A673 (cell line): ENCODE measurements at regions not wholly inside any gene's neighbourhood (a gene's known extent, or its start where the extent isn't known, plus 50 kb on each side); places are given as distances from the start of the nearest gene placed in this dataset.

ENCODE experiments used
- BruUV-seq: library from RNA; stranded (reverse); fragments of 400-500 nt; replicated peaks from 2 replicates; lab custom pipeline; 2021; lab: Mats Ljungman, UMichigan
- CTCF ChIA-PET: fragments of 300-600 bp; sonication (Branson Sonifier 250); formaldehyde crosslinking; loops from one replicate; lab custom pipeline; 2022; ENCODE audit warnings: antibody characterized with exemption; lab: Charles Lee
- POLR2A ChIA-PET: fragments of 300-600 bp; sonication (Branson Sonifier 250); formaldehyde crosslinking; loops from one replicate; lab custom pipeline; 2022; ENCODE audit warnings: antibody characterized with exemption; ENCODE audit not compliant: low non-redundant PET; lab: Charles Lee
- DNase-seq: peaks from one replicate; pipeline ENCODE4 v3.0.0-alpha.2; 2015; ENCODE audit warnings: low spot score
- H3K27ac ChIP-seq: fragments of 200-600 bp; sonication (generic); 2 replicates; pipeline ENCODE4 v1.5.1; 2016; ENCODE audit warnings: mixed run types, low read depth, mild to moderate bottlenecking, mixed read lengths, antibody characterized with exemption, low read length; ENCODE audit not compliant: poor library complexity, severe bottlenecking
- H3K27me3 ChIP-seq: fragments of 200-600 bp; sonication (generic); replicated peaks from 2 replicates; pipeline ENCODE4 v1.6.1; 2017; ENCODE audit warnings: mixed run types, low read depth, mild to moderate bottlenecking, mixed read lengths, antibody characterized with exemption, low read length; ENCODE audit not compliant: insufficient read depth, poor library complexity
- H3K36me3 ChIP-seq: fragments of 200-600 bp; sonication (generic); 2 replicates; pipeline ENCODE4 v1.6.1; 2016; ENCODE audit warnings: mixed run types, mild to moderate bottlenecking, mixed read lengths, antibody characterized with exemption, low read length; ENCODE audit not compliant: insufficient read depth, poor library complexity, severe bottlenecking
- H3K4me1 ChIP-seq: fragments of 200-600 bp; sonication (generic); 2 replicates; pipeline ENCODE4 v1.6.1; 2017; ENCODE audit warnings: mixed run types, mild to moderate bottlenecking, mixed read lengths, antibody characterized with exemption, low read length; ENCODE audit not compliant: insufficient read depth, poor library complexity, severe bottlenecking
- H3K4me3 ChIP-seq: fragments of 200-600 bp; sonication (generic); 2 replicates; pipeline ENCODE4 v1.5.1; 2016; ENCODE audit warnings: low read depth, mixed run types, mild to moderate bottlenecking, mixed read lengths, low read length; ENCODE audit not compliant: poor library complexity, severe bottlenecking
- H3K9me3 ChIP-seq: fragments of 200-600 bp; sonication (generic); 2 replicates; pipeline ENCODE4 v1.6.1; 2016; ENCODE audit warnings: mixed run types, low read depth, mild to moderate bottlenecking, mixed read lengths, antibody characterized with exemption, low read length; ENCODE audit not compliant: poor library complexity, severe bottlenecking
- EZH2 ChIP-seq: fragments of 200-600 bp; sonication (generic); IDR thresholded peaks from 2 replicates; pipeline ENCODE4 v1.6.1; 2017; ENCODE audit warnings: borderline replicate concordance, low read depth, mild to moderate bottlenecking, mixed read lengths, antibody characterized with exemption, low read length; ENCODE audit not compliant: poor library complexity, severe bottlenecking
- intact Hi-C: fragments of 100-400 bp; cut with micrococcal nuclease; formaldehyde crosslinking; loops from one replicate; pipeline ENCODE4 v1.10.0; 2022; ENCODE audit not compliant: unreplicated experiment
- TF ChIP-seq, protein P1 (sequence below): fragments of 300-800, 200-600 bp; sonication (generic); conservative IDR thresholded peaks from 2 replicates; pipeline ENCODE4 v1.5.1; 2017; ENCODE audit warnings: low read depth, mild to moderate bottlenecking, antibody characterized with exemption, low read length, moderate library complexity, mixed read lengths

GRCh38 chr3:40598962-40599361, 74.2 kb downstream of the ZNF621 start:
- DNase-seq = no peak
- no peaks in the 10 kb centered on the region for H3K36me3 ChIP-seq
- no peak for TF ChIP-seq EZH2
- TF ChIP-seq, protein P1, sequence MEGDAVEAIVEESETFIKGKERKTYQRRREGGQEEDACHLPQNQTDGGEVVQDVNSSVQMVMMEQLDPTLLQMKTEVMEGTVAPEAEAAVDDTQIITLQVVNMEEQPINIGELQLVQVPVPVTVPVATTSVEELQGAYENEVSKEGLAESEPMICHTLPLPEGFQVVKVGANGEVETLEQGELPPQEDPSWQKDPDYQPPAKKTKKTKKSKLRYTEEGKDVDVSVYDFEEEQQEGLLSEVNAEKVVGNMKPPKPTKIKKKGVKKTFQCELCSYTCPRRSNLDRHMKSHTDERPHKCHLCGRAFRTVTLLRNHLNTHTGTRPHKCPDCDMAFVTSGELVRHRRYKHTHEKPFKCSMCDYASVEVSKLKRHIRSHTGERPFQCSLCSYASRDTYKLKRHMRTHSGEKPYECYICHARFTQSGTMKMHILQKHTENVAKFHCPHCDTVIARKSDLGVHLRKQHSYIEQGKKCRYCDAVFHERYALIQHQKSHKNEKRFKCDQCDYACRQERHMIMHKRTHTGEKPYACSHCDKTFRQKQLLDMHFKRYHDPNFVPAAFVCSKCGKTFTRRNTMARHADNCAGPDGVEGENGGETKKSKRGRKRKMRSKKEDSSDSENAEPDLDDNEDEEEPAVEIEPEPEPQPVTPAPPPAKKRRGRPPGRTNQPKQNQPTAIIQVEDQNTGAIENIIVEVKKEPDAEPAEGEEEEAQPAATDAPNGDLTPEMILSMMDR = no peak
- no TSS peak for BruUV-seq
- H3K27ac ChIP-seq = no peak overlapping the region
- H3K27me3 ChIP-seq = no peaks in the 10 kb centered on the region
- no peak overlapping the region for H3K4me3 ChIP-seq
- POLR2A ChIA-PET = no interaction called here
- H3K9me3 ChIP-seq = no peaks in the 10 kb centered on the region
- intact Hi-C loops = no loop called here
- CTCF ChIA-PET = no interaction called here
- H3K4me1 ChIP-seq = peaks cover 1% of the 10 kb centered on the region

DNA sequence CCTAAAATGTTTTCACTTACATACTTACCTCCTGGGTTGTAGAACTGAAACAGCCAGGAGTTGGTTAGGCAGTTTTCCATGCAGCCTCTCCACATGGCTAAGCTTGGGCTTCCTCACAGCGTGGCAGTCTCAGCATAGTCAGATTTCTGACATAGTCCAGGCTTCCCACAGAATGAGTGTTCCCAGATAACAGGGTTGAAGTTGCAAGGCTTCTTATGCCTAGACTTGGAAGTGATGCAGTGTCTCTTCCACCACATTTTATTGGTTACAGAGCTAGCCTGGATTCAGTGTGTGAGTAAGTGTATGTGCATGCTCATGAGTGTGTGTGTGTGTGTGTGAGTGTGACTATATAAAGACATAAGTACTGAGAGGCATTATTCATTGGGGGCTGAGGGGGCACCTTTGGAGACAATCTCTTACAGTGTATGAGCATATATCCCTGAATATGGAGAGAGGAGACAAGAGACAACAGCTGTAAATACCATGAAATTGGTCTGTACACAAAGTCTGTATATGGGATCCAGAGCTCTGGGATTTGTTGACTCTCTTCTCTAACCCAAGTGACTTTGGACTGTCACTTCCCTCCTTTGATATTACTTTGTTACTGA, 78.1 kb downstream of the ZNF621 start:
- Histone ChIP-seq H3K27me3 (no peaks in the 10 kb centered on the region), H3K4me1 (no peaks in the 10 kb centered on the region), H3K9me3 (no peaks in the 10 kb centered on the region), H3K27ac (no peak overlapping the region), H3K4me3 (no peak overlapping the region), H3K36me3 (no peaks in the 10 kb centered on the region)
- ChIA-PET POLR2A (no interaction called here), CTCF (no interaction called here)
- BruUV-seq = no TSS peak
- DNase-seq = no peak
- TF ChIP-seq, protein P1 = no peak
- TF ChIP-seq EZH2 = no peak
- intact Hi-C loops = no loop called here

DNA sequence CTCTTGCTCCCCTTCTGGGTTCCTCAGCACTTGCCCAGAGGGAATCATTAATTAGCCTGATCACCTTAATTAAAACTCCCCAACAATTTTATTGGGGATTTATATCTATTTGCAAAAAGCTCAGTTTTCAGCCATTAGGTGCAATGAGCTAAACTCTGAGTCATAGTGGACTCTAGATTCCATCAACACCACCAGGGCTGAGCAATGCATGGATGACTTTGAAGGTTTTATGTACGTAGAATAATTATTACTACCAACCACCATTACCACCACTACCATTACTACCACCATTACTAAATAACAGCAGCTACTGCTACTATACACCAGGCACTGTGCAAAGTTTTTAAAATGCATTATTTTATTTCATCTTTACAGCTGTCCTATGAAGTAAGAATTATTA, 81.2 kb downstream of the ZNF621 start:
- DNase-seq = no peak
- Histone ChIP-seq H3K27ac (no peak overlapping the region), H3K9me3 (no peaks in the 10 kb centered on the region), H3K36me3 (no peaks in the 10 kb centered on the region), H3K27me3 (no peaks in the 10 kb centered on the region), H3K4me3 (no peak overlapping the region), H3K4me1 (no peaks in the 10 kb centered on the region)
- no TSS peak for BruUV-seq
- intact Hi-C loops = no loop called here
- TF ChIP-seq, protein P1 = no peak
- TF ChIP-seq EZH2 = no peak
- ChIA-PET CTCF (no interaction called here), POLR2A (no interaction called here)
